KMS-11 (cell line): ENCODE measurements at regions not wholly inside any gene's neighbourhood (a gene's known extent, or its start where the extent isn't known, plus 50 kb on each side); places are given as distances from the start of the nearest gene placed in this dataset.

ENCODE experiments used
- H2AFZ ChIP-seq: fragments of 200-600 bp; sonication (generic); 2 replicates; pipeline ENCODE4 v1.6.1; 2016; ENCODE audit warnings: antibody characterized with exemption, mixed run types, low read depth
- H3K27ac ChIP-seq: fragments of 200-600 bp; sonication (generic); 2 replicates; pipeline ENCODE4 v1.6.1; 2016; ENCODE audit warnings: mild to moderate bottlenecking, mixed run types
- H3K27me3 ChIP-seq: fragments of 200-600 bp; sonication (generic); 2 replicates; pipeline ENCODE4 v1.6.1; 2017; ENCODE audit warnings: mild to moderate bottlenecking, low read depth, mixed run types, moderate library complexity; ENCODE audit not compliant: insufficient read depth
- H3K36me3 ChIP-seq: fragments of 200-600 bp; sonication (generic); 2 replicates; pipeline ENCODE4 v1.6.1; 2017; ENCODE audit warnings: mild to moderate bottlenecking, mixed run types; ENCODE audit not compliant: insufficient read depth
- H3K4me1 ChIP-seq: fragments of 200-600 bp; sonication (generic); 2 replicates; pipeline ENCODE4 v1.6.1; 2016; ENCODE audit warnings: mild to moderate bottlenecking, low read depth, mixed run types; ENCODE audit not compliant: poor library complexity, severe bottlenecking
- H3K4me2 ChIP-seq: fragments of 200-600 bp; sonication (generic); 2 replicates; pipeline ENCODE4 v1.7.0; 2016; ENCODE audit warnings: mild to moderate bottlenecking, mixed run types
- H3K4me3 ChIP-seq: fragments of 200-600 bp; sonication (generic); IDR thresholded peaks from 2 replicates; pipeline ENCODE4 v1.6.1; 2017; ENCODE audit warnings: low read depth, low read length, mixed read lengths; ENCODE audit not compliant: insufficient read depth
- H3K79me2 ChIP-seq: fragments of 200-600 bp; sonication (generic); 2 replicates; pipeline ENCODE4 v1.6.1; 2016; ENCODE audit warnings: low read depth, mixed run types; ENCODE audit not compliant: insufficient read depth
- H3K9ac ChIP-seq: fragments of 200-600 bp; sonication (generic); 2 replicates; pipeline ENCODE4 v1.6.1; 2016; ENCODE audit warnings: mild to moderate bottlenecking, mixed run types
- H4K20me1 ChIP-seq: fragments of 200-600 bp; sonication (generic); 2 replicates; pipeline ENCODE4 v1.6.1; 2016; ENCODE audit warnings: mild to moderate bottlenecking, mixed run types; ENCODE audit not compliant: insufficient read depth
- TF ChIP-seq, protein P1 (sequence below): fragments of 200-600 bp; sonication (generic); conservative IDR thresholded peaks from 2 replicates; pipeline ENCODE4 v1.6.1; 2017; ENCODE audit warnings: low read depth, mild to moderate bottlenecking, antibody characterized with exemption, low read length, moderate library complexity, mixed read lengths

DNA sequence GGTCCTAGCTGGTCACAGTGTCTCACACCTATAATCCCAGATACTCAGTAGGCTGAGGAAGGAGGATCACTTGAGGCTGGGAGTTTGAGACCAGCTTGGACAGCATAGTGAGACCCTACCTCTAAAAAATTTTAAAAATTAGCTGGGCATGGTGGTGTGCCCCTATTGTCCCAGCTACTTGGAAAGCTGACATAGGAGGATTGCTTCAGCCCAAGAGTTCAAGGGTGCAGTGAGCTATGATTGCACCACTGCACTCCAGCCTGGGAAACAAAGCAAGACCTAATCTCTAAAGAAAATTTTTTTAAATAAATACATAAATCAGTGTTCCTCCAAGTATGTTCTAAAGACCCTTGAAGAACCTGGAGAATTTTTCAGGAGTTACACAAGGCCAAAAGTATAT, 50.6 kb upstream of the GNAO1 start:
- H3K27me3 ChIP-seq: no peaks in the 10 kb centered on the region
- no peak overlapping the region for H3K9ac ChIP-seq
- H3K27ac ChIP-seq: no peak overlapping the region
- no peak overlapping the region for H3K4me3 ChIP-seq
- TF ChIP-seq, protein P1, sequence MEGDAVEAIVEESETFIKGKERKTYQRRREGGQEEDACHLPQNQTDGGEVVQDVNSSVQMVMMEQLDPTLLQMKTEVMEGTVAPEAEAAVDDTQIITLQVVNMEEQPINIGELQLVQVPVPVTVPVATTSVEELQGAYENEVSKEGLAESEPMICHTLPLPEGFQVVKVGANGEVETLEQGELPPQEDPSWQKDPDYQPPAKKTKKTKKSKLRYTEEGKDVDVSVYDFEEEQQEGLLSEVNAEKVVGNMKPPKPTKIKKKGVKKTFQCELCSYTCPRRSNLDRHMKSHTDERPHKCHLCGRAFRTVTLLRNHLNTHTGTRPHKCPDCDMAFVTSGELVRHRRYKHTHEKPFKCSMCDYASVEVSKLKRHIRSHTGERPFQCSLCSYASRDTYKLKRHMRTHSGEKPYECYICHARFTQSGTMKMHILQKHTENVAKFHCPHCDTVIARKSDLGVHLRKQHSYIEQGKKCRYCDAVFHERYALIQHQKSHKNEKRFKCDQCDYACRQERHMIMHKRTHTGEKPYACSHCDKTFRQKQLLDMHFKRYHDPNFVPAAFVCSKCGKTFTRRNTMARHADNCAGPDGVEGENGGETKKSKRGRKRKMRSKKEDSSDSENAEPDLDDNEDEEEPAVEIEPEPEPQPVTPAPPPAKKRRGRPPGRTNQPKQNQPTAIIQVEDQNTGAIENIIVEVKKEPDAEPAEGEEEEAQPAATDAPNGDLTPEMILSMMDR: no peak
- H3K4me2 ChIP-seq: no peak overlapping the region
- no peak overlapping the region for H2AFZ ChIP-seq
- H3K79me2 ChIP-seq: no peaks in the 10 kb centered on the region
- H3K36me3 ChIP-seq: no peaks in the 10 kb centered on the region
- H3K4me1 ChIP-seq: no peaks in the 10 kb centered on the region
- H4K20me1 ChIP-seq: no peaks in the 10 kb centered on the region

DNA sequence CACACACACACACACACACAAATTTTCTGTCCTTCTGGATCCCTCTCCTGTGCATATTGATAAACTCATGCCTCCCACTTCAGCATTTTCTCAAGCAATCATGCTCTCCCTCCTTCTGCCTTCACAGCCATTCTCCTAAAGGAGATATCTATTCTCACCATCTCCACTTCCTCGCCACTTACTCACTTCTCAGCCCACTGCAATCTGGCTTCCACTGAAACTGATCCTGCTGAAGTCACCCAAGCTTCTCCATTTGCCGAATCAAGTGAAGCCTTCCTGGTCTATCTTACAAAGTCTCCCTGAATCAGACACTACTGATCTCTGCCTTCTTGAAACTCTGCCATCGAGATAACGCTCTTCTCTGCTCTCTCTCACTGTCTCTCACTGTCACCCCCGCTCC, 54.0 kb upstream of the GNAO1 start:
- H3K36me3 ChIP-seq: no peaks in the 10 kb centered on the region
- no peak overlapping the region for H3K4me2 ChIP-seq
- no peaks in the 10 kb centered on the region for H3K27me3 ChIP-seq

DNA sequence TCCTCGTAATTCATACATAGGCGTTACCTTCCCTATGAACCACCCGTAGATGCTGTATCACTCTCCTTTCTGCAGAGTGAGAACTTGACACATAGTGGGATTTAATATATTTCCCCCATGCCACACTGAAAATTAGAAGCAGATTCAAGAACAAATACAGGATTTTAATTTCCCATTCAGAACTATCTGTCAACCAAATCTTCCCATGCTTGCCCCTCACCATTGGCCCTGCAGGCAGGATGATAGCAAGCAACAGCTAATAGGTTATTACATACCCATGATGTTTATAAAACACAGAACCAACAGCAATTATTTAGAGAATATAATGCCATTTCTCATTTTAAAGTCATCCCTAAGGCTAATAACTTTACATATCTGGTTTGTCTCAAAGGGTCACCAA, 55.0 kb upstream of the GNAO1 start:
- Histone ChIP-seq H2AFZ (no peak overlapping the region), H4K20me1 (no peaks in the 10 kb centered on the region), H3K9ac (no peak overlapping the region), H3K27me3 (no peaks in the 10 kb centered on the region), H3K4me3 (no peak overlapping the region), H3K27ac (no peak overlapping the region), H3K4me1 (no peaks in the 10 kb centered on the region), H3K36me3 (no peaks in the 10 kb centered on the region), H3K79me2 (no peaks in the 10 kb centered on the region), H3K4me2 (no peak overlapping the region)
- TF ChIP-seq, protein P1: no peak

More for the DNA sequence above, 54.0 kb upstream of the GNAO1 start:
- no peak overlapping the region for H3K4me3 ChIP-seq
- TF ChIP-seq, protein P1: no peak
- no peak overlapping the region for H3K9ac ChIP-seq
- H4K20me1 ChIP-seq: no peaks in the 10 kb centered on the region
- H3K79me2 ChIP-seq: no peaks in the 10 kb centered on the region
- H3K27ac ChIP-seq: no peak overlapping the region
- H3K4me1 ChIP-seq: no peaks in the 10 kb centered on the region
- H2AFZ ChIP-seq: no peak overlapping the region

DNA sequence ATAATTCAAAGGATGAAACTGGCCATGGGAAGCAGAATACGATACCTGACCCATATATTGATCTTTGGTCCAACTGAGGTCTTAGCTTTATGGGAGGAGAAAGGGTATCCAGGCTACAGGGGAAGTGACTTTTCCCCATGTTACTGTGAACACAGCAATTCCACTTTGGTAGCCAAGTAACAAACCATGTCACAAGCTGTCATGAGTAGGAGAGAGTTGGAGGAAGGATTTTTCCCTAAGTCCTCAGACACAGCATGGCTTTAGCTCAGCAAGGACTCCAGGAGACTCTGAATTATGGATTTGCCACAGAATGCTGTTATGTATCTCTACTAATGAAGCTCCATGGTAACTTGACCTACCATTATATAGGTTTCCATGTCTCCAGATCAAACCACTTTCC, 56.5 kb upstream of the GNAO1 start:
- no peak overlapping the region for H2AFZ ChIP-seq

More for the DNA sequence above, 56.5 kb upstream of the GNAO1 start:
- TF ChIP-seq, protein P1: no peak
- H3K9ac ChIP-seq: no peak overlapping the region
- H4K20me1 ChIP-seq: no peaks in the 10 kb centered on the region
- H3K4me1 ChIP-seq: no peaks in the 10 kb centered on the region
- no peak overlapping the region for H3K27ac ChIP-seq
- H3K36me3 ChIP-seq: no peaks in the 10 kb centered on the region
- H3K27me3 ChIP-seq: no peaks in the 10 kb centered on the region
- no peaks in the 10 kb centered on the region for H3K79me2 ChIP-seq
- H3K4me3 ChIP-seq: no peak overlapping the region
- no peak overlapping the region for H3K4me2 ChIP-seq
